Keratinocyte (primary cell): ENCODE measurements at regions not wholly inside any gene's neighbourhood (a gene's known extent, or its start where the extent isn't known, plus 50 kb on each side); places are given as distances from the start of the nearest gene placed in this dataset.

Source experiments
- DNase-seq: peaks from one replicate; pipeline ENCODE4 v3.0.0-alpha.2; 2011; ENCODE audit warnings: low read depth, missing footprints, low spot score
- FAIRE-seq: peaks from 2 replicates; lab custom pipeline; 2011; peaks lifted over from hg19 to GRCh38; lab: Jason Lieb, UNC
- H2AFZ ChIP-seq: 2 replicates; pipeline ENCODE4 v1.6.0; 2012; ENCODE audit warnings: low read length, control low read depth, inconsistent platforms; ENCODE audit not compliant: control insufficient read depth
- H3K27ac ChIP-seq: 2 replicates; pipeline ENCODE4 v1.5.1; 2011; ENCODE audit warnings: low read length; ENCODE audit not compliant: control insufficient read depth, insufficient read depth
- H3K27me3 ChIP-seq: 3 replicates; pipeline ENCODE4 v1.6.0; 2011; ENCODE audit warnings: low read length; ENCODE audit not compliant: control insufficient read depth, insufficient read depth; ENCODE audit errors: extremely low read depth
- H3K36me3 ChIP-seq, 2 experiments: 2 replicates in 1 of 2; 3 replicates in 1 of 2; pipeline ENCODE4 v1.5.1; 2011; ENCODE audit warnings: low read length in 2 of 2, mild to moderate bottlenecking in 1 of 2; ENCODE audit not compliant: control insufficient read depth in 2 of 2, insufficient read depth in 2 of 2; ENCODE audit errors: extremely low read depth in 1 of 2
- H3K4me1 ChIP-seq: 3 replicates; pipeline ENCODE4 v1.5.1; 2011; ENCODE audit warnings: low read length; ENCODE audit not compliant: control insufficient read depth, insufficient read depth; ENCODE audit errors: extremely low read depth
- H3K4me2 ChIP-seq: 3 replicates; pipeline ENCODE4 v1.6.0; 2011; ENCODE audit warnings: low read depth, low read length; ENCODE audit not compliant: control insufficient read depth, insufficient read depth; ENCODE audit errors: extremely low read depth
- H3K4me3 ChIP-seq, 3 experiments: fragments of 200-600 bp in 1 of 3; sonication (generic) in 1 of 3; 2 replicates in 2 of 3; 3 replicates in 1 of 3; pipeline ENCODE4 v1.5.1; 2011 to 2016; ENCODE audit warnings: low read length in 3 of 3, mild to moderate bottlenecking in 3 of 3, control low read depth in 2 of 3, inconsistent platforms in 1 of 3, low read depth in 1 of 3, mixed read lengths in 1 of 3, mixed run types in 1 of 3, moderate library complexity in 1 of 3; ENCODE audit not compliant: control insufficient read depth in 2 of 3, insufficient read depth in 2 of 3; ENCODE audit errors: extremely low read depth in 1 of 3
- H3K79me2 ChIP-seq: 2 replicates; pipeline ENCODE4 v1.6.0; 2012; ENCODE audit warnings: low read length; ENCODE audit not compliant: control insufficient read depth, insufficient read depth
- H3K9ac ChIP-seq: 3 replicates; pipeline ENCODE4 v1.6.0; 2011; ENCODE audit warnings: low read length; ENCODE audit not compliant: control insufficient read depth, insufficient read depth; ENCODE audit errors: extremely low read depth
- H3K9me1 ChIP-seq: 3 replicates; pipeline ENCODE4 v1.6.0; 2011; ENCODE audit warnings: low read length; ENCODE audit not compliant: control insufficient read depth, insufficient read depth; ENCODE audit errors: extremely low read depth
- H3K9me3 ChIP-seq: 2 replicates; pipeline ENCODE4 v1.5.1; 2012; ENCODE audit warnings: low read depth, low read length; ENCODE audit not compliant: control insufficient read depth
- H4K20me1 ChIP-seq: 3 replicates; pipeline ENCODE4 v1.6.0; 2011; ENCODE audit warnings: low read length; ENCODE audit not compliant: control insufficient read depth, insufficient read depth; ENCODE audit errors: extremely low read depth
- CTCF ChIP-seq, 3 experiments: IDR thresholded peaks in 1 of 3; conservative IDR thresholded peaks in 1 of 3; optimal IDR thresholded peaks in 1 of 3; 2 replicates in 2 of 3; 3 replicates in 1 of 3; pipeline versions ENCODE3 to v1.5.1; 2011; ENCODE audit warnings: low read length in 3 of 3, mild to moderate bottlenecking in 3 of 3, moderate library complexity in 2 of 3, control low read depth in 1 of 3, inconsistent platforms in 1 of 3; ENCODE audit not compliant: insufficient read depth in 2 of 3; ENCODE audit errors: extremely low read depth in 1 of 3
- EZH2 ChIP-seq: IDR thresholded peaks from one replicate; pipeline ENCODE4 v1.6.1; 2012; ENCODE audit warnings: inconsistent platforms, mild to moderate bottlenecking, low read length, moderate library complexity
- dilution Hi-C: fragments of 300-500 bp; cut with MboI; formaldehyde crosslinking; loops from one replicate; pipeline ENCODE4 v1.7.0; 2020; ENCODE audit warnings: low sequenced_read_pairs; ENCODE audit not compliant: extremely low pct_ligation_motif_present

GRCh38 chr6:135743476-135743875, 108.0 kb upstream of the PDE7B start:
- no peaks in the 10 kb centered on the region for H3K79me2 ChIP-seq
- no peaks in the 10 kb centered on the region for H4K20me1 ChIP-seq
- H3K4me2 ChIP-seq = no peak overlapping the region
- H3K4me3 ChIP-seq = no peak overlapping the region
- no peak overlapping the region for H3K27ac ChIP-seq
- dilution Hi-C loops = no loop called here
- TF ChIP-seq CTCF (optimal IDR thresholded peaks at IDR 0.05 in 1 of 3, IDR thresholded peaks at IDR 0.05 in 1 of 3, conservative IDR thresholded peaks at IDR 0.05 in 1 of 3; ENCODE audit: extremely low read depth in 1 of 3, insufficient read depth in 2 of 3, low read length in 3 of 3) (no peak), EZH2 (no peak)
- DNase-seq (no peak), FAIRE-seq (no peak)
- no peaks in the 10 kb centered on the region for H3K9me3 ChIP-seq
- no peak overlapping the region for H3K9ac ChIP-seq
- H2AFZ ChIP-seq = no peak overlapping the region
- H3K9me1 ChIP-seq = no peaks in the 10 kb centered on the region
- no peaks in the 10 kb centered on the region for H3K4me1 ChIP-seq
- no peaks in the 10 kb centered on the region for H3K27me3 ChIP-seq
- no peaks in the 10 kb centered on the region for H3K36me3 ChIP-seq

GRCh38 chr6:135748189-135748588, 103.3 kb upstream of the PDE7B start:
- dilution Hi-C loops = no loop called here
- no peak for FAIRE-seq

More at GRCh38 chr6:135748189-135748588, 103.3 kb upstream of the PDE7B start:
- H3K79me2 ChIP-seq = no peaks in the 10 kb centered on the region
- no peaks in the 10 kb centered on the region for H3K36me3 ChIP-seq
- H3K9me1 ChIP-seq = no peaks in the 10 kb centered on the region
- H2AFZ ChIP-seq = no peak overlapping the region
- no peaks in the 10 kb centered on the region for H3K27me3 ChIP-seq
- H3K4me3 ChIP-seq = no peak overlapping the region
- no peak overlapping the region for H3K9ac ChIP-seq
- H4K20me1 ChIP-seq = no peaks in the 10 kb centered on the region
- no peak for TF ChIP-seq EZH2
- TF ChIP-seq CTCF (optimal IDR thresholded peaks at IDR 0.05 in 1 of 3, IDR thresholded peaks at IDR 0.05 in 1 of 3, conservative IDR thresholded peaks at IDR 0.05 in 1 of 3; ENCODE audit: extremely low read depth in 1 of 3, insufficient read depth in 2 of 3, low read length in 3 of 3) = no peak
- no peak overlapping the region for H3K4me2 ChIP-seq
- no peaks in the 10 kb centered on the region for H3K9me3 ChIP-seq
- no peak overlapping the region for H3K27ac ChIP-seq
- H3K4me1 ChIP-seq = peaks cover 2% of the 10 kb centered on the region
- DNase-seq = no peak
